HEK293 (cell line): ENCODE measurements at regions not wholly inside any gene's neighbourhood (a gene's known extent, or its start where the extent isn't known, plus 50 kb on each side); places are given as distances from the start of the nearest gene placed in this dataset.

Source experiments
- CTCF ChIA-PET: fragments of 350-600 bp; formaldehyde crosslinking; extraction: SDS; loops from one replicate; lab custom pipeline; 2021; ENCODE audit warnings: antibody characterized with exemption; lab: Yijun Ruan, JAX
- POLR2A ChIA-PET: fragments of 300-600 bp; formaldehyde crosslinking; extraction: SDS; loops from one replicate; lab custom pipeline; 2020; ENCODE audit warnings: antibody characterized with exemption, inconsistent platforms; lab: Yijun Ruan, JAX
- H3K27ac ChIP-seq: fragments of 200-500 bp; sonication (Bioruptor generic); 2 replicates; pipeline ENCODE4 v1.5.1; 2014; ENCODE audit warnings: low read depth, low read length, control low read depth, inconsistent platforms; ENCODE audit errors: extremely low read depth
- H3K36me3 ChIP-seq, 2 experiments: fragments of 200-500 bp in 1 of 2; sonication (Bioruptor generic) in 1 of 2; 1 replicate in 1 of 2; 2 replicates in 1 of 2; pipeline ENCODE4 v1.5.1; 2014 to 2017; ENCODE audit warnings: inconsistent platforms in 2 of 2, low read length in 2 of 2; ENCODE audit not compliant: control insufficient read depth in 2 of 2, insufficient read depth in 1 of 2
- H3K4me1 ChIP-seq: fragments of 200-500 bp; sonication (Bioruptor generic); 2 replicates; pipeline ENCODE4 v1.5.1; 2014; ENCODE audit warnings: mild to moderate bottlenecking, low read length, inconsistent platforms; ENCODE audit not compliant: control insufficient read depth, insufficient read depth
- H3K4me3 ChIP-seq: 2 replicates; pipeline ENCODE4 v1.5.1; 2011; ENCODE audit warnings: low read depth, mild to moderate bottlenecking, control low read depth, low read length, moderate library complexity
- H3K9me3 ChIP-seq: fragments of 200-500 bp; sonication (Bioruptor generic); 2 replicates; pipeline ENCODE4 v1.5.1; 2014; ENCODE audit warnings: low read depth, low read length, inconsistent platforms; ENCODE audit not compliant: control insufficient read depth, insufficient read depth
- BCL11B ChIP-seq: fragments of 450-650 bp; formaldehyde crosslinking; IDR thresholded peaks from 2 replicates; pipeline ENCODE4 v1.5.1; 2016; ENCODE audit warnings: low read depth, missing biosample characterization, missing genetic modification characterization
- FEZF1 ChIP-seq: fragments of 450-650 bp; formaldehyde crosslinking; IDR thresholded peaks from 2 replicates; pipeline ENCODE4 v1.5.1; 2016; ENCODE audit warnings: missing biosample characterization, missing genetic modification characterization
- GLI4 ChIP-seq: fragments of 450-650 bp; formaldehyde crosslinking; IDR thresholded peaks from 2 replicates; pipeline ENCODE4 v1.5.1; 2016; ENCODE audit warnings: missing biosample characterization, missing genetic modification characterization
- KLF10 ChIP-seq: fragments of 450-650 bp; IDR thresholded peaks from 2 replicates; pipeline ENCODE4 v1.5.1; 2018; ENCODE audit warnings: missing biosample characterization, mild to moderate bottlenecking, missing genetic modification characterization
- KLF8 ChIP-seq: fragments of 450-650 bp; formaldehyde crosslinking; IDR thresholded peaks from 2 replicates; pipeline ENCODE4 v1.5.1; 2016; ENCODE audit warnings: missing biosample characterization, missing genetic modification characterization
- MZF1 ChIP-seq: fragments of 450-650 bp; formaldehyde crosslinking; IDR thresholded peaks from 2 replicates; pipeline ENCODE4 v1.5.1; 2017; ENCODE audit warnings: missing biosample characterization, missing genetic modification characterization, borderline replicate concordance
- OSR2 ChIP-seq: fragments of 450-650 bp; formaldehyde crosslinking; IDR thresholded peaks from 2 replicates; pipeline ENCODE4 v1.5.1; 2016; ENCODE audit warnings: missing biosample characterization, missing genetic modification characterization
- SCRT1 ChIP-seq: fragments of 450-650 bp; formaldehyde crosslinking; IDR thresholded peaks from 2 replicates; pipeline ENCODE4 v1.5.1; 2016; ENCODE audit warnings: missing biosample characterization, missing genetic modification characterization, borderline replicate concordance
- SETDB1 ChIP-seq: IDR thresholded peaks from one replicate; pipeline ENCODE4 v1.6.1; 2017; ENCODE audit warnings: mild to moderate bottlenecking, low read length, moderate library complexity, mixed read lengths; ENCODE audit not compliant: insufficient read length
- SP7 ChIP-seq: fragments of 450-650 bp; formaldehyde crosslinking; IDR thresholded peaks from 2 replicates; pipeline ENCODE4 v1.5.1; 2016; ENCODE audit warnings: missing biosample characterization, missing genetic modification characterization
- YY2 ChIP-seq: fragments of 450-650 bp; formaldehyde crosslinking; IDR thresholded peaks from 2 replicates; pipeline ENCODE4 v1.5.1; 2016; ENCODE audit warnings: missing biosample characterization, missing genetic modification characterization
- ZBTB1 ChIP-seq: fragments of 450-650 bp; formaldehyde crosslinking; IDR thresholded peaks from 2 replicates; pipeline ENCODE4 v1.5.1; 2016; ENCODE audit warnings: missing biosample characterization, missing genetic modification characterization
- ZBTB20 ChIP-seq: fragments of 450-650 bp; formaldehyde crosslinking; IDR thresholded peaks from 2 replicates; pipeline ENCODE4 v1.5.1; 2016; ENCODE audit warnings: missing biosample characterization, missing genetic modification characterization
- ZBTB21 ChIP-seq: fragments of 450-650 bp; formaldehyde crosslinking; IDR thresholded peaks from 2 replicates; pipeline ENCODE4 v1.5.1; 2017; ENCODE audit warnings: missing biosample characterization, missing genetic modification characterization
- ZFHX2 ChIP-seq: fragments of 450-650 bp; formaldehyde crosslinking; conservative IDR thresholded peaks from 2 replicates; pipeline ENCODE4 v1.5.1; 2016; ENCODE audit warnings: missing biosample characterization, missing genetic modification characterization
- ZFP3 ChIP-seq: fragments of 450-650 bp; formaldehyde crosslinking; IDR thresholded peaks from 2 replicates; pipeline ENCODE4 v1.5.1; 2016; ENCODE audit warnings: low read depth, missing biosample characterization, missing genetic modification characterization
- ZNF121 ChIP-seq: fragments of 450-650 bp; formaldehyde crosslinking; IDR thresholded peaks from 2 replicates; pipeline ENCODE4 v1.5.1; 2016; ENCODE audit warnings: missing biosample characterization, missing genetic modification characterization
- ZNF133 ChIP-seq: fragments of 450-650 bp; formaldehyde crosslinking; IDR thresholded peaks from 2 replicates; pipeline ENCODE4 v1.5.1; 2016; ENCODE audit warnings: missing biosample characterization, missing genetic modification characterization
- ZNF146 ChIP-seq: fragments of 450-650 bp; formaldehyde crosslinking; IDR thresholded peaks from 2 replicates; pipeline ENCODE4 v1.5.1; 2016; ENCODE audit warnings: missing biosample characterization, missing genetic modification characterization
- ZNF2 ChIP-seq: fragments of 450-650 bp; formaldehyde crosslinking; IDR thresholded peaks from 2 replicates; pipeline ENCODE4 v1.5.1; 2016; ENCODE audit warnings: missing biosample characterization, missing genetic modification characterization
- ZNF211 ChIP-seq: fragments of 450-650 bp; formaldehyde crosslinking; IDR thresholded peaks from 2 replicates; pipeline ENCODE4 v1.5.1; 2016; ENCODE audit warnings: low read depth, missing biosample characterization, missing genetic modification characterization
- ZNF335 ChIP-seq: fragments of 450-650 bp; formaldehyde crosslinking; conservative IDR thresholded peaks from 2 replicates; pipeline ENCODE4 v1.5.1; 2016; ENCODE audit warnings: missing biosample characterization, missing genetic modification characterization
- ZNF514 ChIP-seq: fragments of 450-650 bp; formaldehyde crosslinking; IDR thresholded peaks from 2 replicates; pipeline ENCODE4 v1.5.1; 2016; ENCODE audit warnings: missing biosample characterization, missing genetic modification characterization
- ZNF530 ChIP-seq: fragments of 450-650 bp; formaldehyde crosslinking; IDR thresholded peaks from 2 replicates; pipeline ENCODE4 v1.5.1; 2016; ENCODE audit warnings: low read depth, missing biosample characterization, missing genetic modification characterization
- ZNF558 ChIP-seq: fragments of 450-650 bp; formaldehyde crosslinking; IDR thresholded peaks from 2 replicates; pipeline ENCODE4 v1.5.1; 2016; ENCODE audit warnings: missing biosample characterization, missing genetic modification characterization
- ZNF585B ChIP-seq: fragments of 450-650 bp; formaldehyde crosslinking; IDR thresholded peaks from 2 replicates; pipeline ENCODE4 v1.5.1; 2016; ENCODE audit warnings: missing biosample characterization, missing genetic modification characterization
- ZNF747 ChIP-seq: fragments of 450-650 bp; formaldehyde crosslinking; IDR thresholded peaks from 2 replicates; pipeline ENCODE4 v1.5.1; 2016; ENCODE audit warnings: missing biosample characterization, missing genetic modification characterization
- TF ChIP-seq, protein P1 (sequence below): fragments of 450-650 bp; formaldehyde crosslinking; IDR thresholded peaks from 2 replicates; pipeline ENCODE4 v1.5.1; 2017; ENCODE audit warnings: missing biosample characterization, missing genetic modification characterization
- TF ChIP-seq, protein P2 (sequence below): fragments of 450-650 bp; formaldehyde crosslinking; IDR thresholded peaks from 2 replicates; pipeline ENCODE4 v1.5.1; 2016; ENCODE audit warnings: missing biosample characterization, missing genetic modification characterization
- TF ChIP-seq, protein P3 (sequence below): fragments of 450-650 bp; formaldehyde crosslinking; IDR thresholded peaks from 2 replicates; pipeline ENCODE4 v1.5.1; 2016; ENCODE audit warnings: missing biosample characterization, missing genetic modification characterization
- TF ChIP-seq, protein P4 (sequence below): fragments of 450-650 bp; formaldehyde crosslinking; IDR thresholded peaks from 2 replicates; pipeline ENCODE4 v1.5.1; 2016; ENCODE audit warnings: missing biosample characterization, missing genetic modification characterization, low read depth
- TF ChIP-seq, protein P5 (sequence below): fragments of 450-650 bp; formaldehyde crosslinking; IDR thresholded peaks from 2 replicates; pipeline ENCODE4 v1.5.1; 2017; ENCODE audit warnings: missing biosample characterization, missing genetic modification characterization

DNA sequence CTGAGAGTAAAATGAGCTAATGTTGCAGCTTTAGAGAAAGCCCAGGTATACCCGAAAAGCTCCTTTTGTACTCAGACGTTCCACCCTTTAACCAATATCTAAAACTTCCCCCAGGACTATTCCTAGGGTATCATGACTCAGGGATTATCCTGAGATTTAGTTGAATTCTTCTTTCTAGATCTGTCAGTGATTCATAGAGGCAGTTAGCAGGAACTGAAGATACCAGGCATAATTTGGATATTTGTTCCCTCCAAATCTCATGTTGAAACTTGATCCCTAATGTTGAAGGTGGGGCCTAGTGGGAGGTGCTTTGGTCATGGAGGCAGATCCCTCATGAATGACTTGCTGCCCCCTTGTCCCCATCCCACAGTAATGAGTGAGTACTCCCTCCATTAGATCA, 161.2 kb upstream of the LRP1B start (continued):
- TF ChIP-seq BCL11B (no peak), ZNF585B (tag by site-specific recombination) (no peak), ZNF2 (tag by site-specific recombination) (no peak), SCRT1 (no peak), ZNF146 (no peak), ZNF747 (tag by site-specific recombination) (no peak)
- TF ChIP-seq, protein P1, sequence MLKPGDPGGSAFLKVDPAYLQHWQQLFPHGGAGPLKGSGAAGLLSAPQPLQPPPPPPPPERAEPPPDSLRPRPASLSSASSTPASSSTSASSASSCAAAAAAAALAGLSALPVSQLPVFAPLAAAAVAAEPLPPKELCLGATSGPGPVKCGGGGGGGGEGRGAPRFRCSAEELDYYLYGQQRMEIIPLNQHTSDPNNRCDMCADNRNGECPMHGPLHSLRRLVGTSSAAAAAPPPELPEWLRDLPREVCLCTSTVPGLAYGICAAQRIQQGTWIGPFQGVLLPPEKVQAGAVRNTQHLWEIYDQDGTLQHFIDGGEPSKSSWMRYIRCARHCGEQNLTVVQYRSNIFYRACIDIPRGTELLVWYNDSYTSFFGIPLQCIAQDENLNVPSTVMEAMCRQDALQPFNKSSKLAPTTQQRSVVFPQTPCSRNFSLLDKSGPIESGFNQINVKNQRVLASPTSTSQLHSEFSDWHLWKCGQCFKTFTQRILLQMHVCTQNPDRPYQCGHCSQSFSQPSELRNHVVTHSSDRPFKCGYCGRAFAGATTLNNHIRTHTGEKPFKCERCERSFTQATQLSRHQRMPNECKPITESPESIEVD (tag by site-specific recombination) = no peak

DNA sequence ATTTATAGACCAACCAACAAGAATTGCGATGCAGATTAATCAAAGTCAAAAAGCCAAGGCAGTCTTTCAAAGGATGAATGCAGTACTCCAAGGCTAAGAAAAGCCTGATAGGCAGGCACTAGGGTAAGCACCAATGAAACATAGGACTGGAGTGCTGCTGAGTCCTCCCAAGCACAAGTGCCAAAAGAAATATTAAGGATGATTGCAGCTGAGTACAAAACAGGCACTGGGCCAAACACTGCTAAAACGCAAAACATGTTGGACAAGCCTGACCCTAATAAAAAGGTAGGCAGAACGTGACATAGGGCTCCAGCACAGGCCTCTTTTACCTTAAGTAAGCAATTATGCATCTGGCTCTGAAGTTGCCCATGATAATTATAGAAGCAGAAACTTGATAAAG, 160.1 kb upstream of the LRP1B start:
- Histone ChIP-seq H3K9me3 (no peaks in the 10 kb centered on the region), H3K27ac (no peak overlapping the region), H3K4me3 (no peak overlapping the region), H3K4me1 (peaks cover 3% of the 10 kb centered on the region; the same call in 1 of the 2 replicates), H3K36me3 (no peaks in the 10 kb centered on the region)
- POLR2A ChIA-PET = no interaction called here
- CTCF ChIA-PET = no interaction called here
- TF ChIP-seq ZFHX2 (no peak), GLI4 (no peak), MZF1 (tag by site-specific recombination) (peak; percentile 69; the same call in 1 of the 2 replicates), ZNF530 (no peak), KLF8 (no peak), ZNF335 (tag by site-specific recombination) (peak; percentile 68), KLF10 (tag by site-specific recombination) (no peak), ZNF211 (tag by site-specific recombination) (no peak), ZNF121 (no peak), ZNF133 (no peak), SETDB1 (no peak), ZNF514 (tag by site-specific recombination) (no peak), ZBTB1 (tag by site-specific recombination) (no peak), YY2 (tag by site-specific recombination) (no peak), SP7 (tag by site-specific recombination) (no peak), ZNF558 (tag by site-specific recombination) (no peak), OSR2 (tag by site-specific recombination) (peak; percentile 52; the same call in 1 of the 2 replicates), FEZF1 (tag by site-specific recombination) (peak; percentile 42; the same call in 1 of the 2 replicates), ZBTB20 (tag by site-specific recombination) (no peak), ZBTB21 (tag by site-specific recombination) (no peak), ZFP3 (tag by site-specific recombination) (no peak)
- TF ChIP-seq, protein P2, sequence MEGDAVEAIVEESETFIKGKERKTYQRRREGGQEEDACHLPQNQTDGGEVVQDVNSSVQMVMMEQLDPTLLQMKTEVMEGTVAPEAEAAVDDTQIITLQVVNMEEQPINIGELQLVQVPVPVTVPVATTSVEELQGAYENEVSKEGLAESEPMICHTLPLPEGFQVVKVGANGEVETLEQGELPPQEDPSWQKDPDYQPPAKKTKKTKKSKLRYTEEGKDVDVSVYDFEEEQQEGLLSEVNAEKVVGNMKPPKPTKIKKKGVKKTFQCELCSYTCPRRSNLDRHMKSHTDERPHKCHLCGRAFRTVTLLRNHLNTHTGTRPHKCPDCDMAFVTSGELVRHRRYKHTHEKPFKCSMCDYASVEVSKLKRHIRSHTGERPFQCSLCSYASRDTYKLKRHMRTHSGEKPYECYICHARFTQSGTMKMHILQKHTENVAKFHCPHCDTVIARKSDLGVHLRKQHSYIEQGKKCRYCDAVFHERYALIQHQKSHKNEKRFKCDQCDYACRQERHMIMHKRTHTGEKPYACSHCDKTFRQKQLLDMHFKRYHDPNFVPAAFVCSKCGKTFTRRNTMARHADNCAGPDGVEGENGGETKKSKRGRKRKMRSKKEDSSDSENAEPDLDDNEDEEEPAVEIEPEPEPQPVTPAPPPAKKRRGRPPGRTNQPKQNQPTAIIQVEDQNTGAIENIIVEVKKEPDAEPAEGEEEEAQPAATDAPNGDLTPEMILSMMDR (tag by site-specific recombination) = no peak
- TF ChIP-seq, protein P3, sequence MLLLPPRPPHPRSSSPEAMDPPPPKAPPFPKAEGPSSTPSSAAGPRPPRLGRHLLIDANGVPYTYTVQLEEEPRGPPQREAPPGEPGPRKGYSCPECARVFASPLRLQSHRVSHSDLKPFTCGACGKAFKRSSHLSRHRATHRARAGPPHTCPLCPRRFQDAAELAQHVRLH (tag by site-specific recombination) = peak; percentile 85
- TF ChIP-seq, protein P4, sequence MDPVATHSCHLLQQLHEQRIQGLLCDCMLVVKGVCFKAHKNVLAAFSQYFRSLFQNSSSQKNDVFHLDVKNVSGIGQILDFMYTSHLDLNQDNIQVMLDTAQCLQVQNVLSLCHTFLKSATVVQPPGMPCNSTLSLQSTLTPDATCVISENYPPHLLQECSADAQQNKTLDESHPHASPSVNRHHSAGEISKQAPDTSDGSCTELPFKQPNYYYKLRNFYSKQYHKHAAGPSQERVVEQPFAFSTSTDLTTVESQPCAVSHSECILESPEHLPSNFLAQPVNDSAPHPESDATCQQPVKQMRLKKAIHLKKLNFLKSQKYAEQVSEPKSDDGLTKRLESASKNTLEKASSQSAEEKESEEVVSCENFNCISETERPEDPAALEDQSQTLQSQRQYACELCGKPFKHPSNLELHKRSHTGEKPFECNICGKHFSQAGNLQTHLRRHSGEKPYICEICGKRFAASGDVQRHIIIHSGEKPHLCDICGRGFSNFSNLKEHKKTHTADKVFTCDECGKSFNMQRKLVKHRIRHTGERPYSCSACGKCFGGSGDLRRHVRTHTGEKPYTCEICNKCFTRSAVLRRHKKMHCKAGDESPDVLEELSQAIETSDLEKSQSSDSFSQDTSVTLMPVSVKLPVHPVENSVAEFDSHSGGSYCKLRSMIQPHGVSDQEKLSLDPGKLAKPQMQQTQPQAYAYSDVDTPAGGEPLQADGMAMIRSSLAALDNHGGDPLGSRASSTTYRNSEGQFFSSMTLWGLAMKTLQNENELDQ (tag by site-specific recombination) = no peak
- TF ChIP-seq, protein P5, sequence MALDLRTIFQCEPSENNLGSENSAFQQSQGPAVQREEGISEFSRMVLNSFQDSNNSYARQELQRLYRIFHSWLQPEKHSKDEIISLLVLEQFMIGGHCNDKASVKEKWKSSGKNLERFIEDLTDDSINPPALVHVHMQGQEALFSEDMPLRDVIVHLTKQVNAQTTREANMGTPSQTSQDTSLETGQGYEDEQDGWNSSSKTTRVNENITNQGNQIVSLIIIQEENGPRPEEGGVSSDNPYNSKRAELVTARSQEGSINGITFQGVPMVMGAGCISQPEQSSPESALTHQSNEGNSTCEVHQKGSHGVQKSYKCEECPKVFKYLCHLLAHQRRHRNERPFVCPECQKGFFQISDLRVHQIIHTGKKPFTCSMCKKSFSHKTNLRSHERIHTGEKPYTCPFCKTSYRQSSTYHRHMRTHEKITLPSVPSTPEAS (tag by site-specific recombination) = no peak
